ENCODE measurements at regions not wholly inside any gene's neighbourhood (a gene's known extent, or its start where the extent isn't known, plus 50 kb on each side); places are given as distances from the start of the nearest gene placed in this dataset.

GRCh38 chr7:130941322-130942210 lies 207.6 kb upstream of the KLF14 start:
- ChIA-PET CTCF (interaction anchor here (1.1 to 1.5 kb wide), 2 partner anchors 16 to 19 kb away, joined by 3 to 4 read pairs; no protein-coding TSS in a partner anchor), POLR2A (no interaction called here)
- peak overlapping the region; percentile 16; the same call in 1 of the 2 replicates for H3K4me3 ChIP-seq (ENCODE audit: low read depth, low read length)
- H3K36me3 ChIP-seq (ENCODE audit: control insufficient read depth, insufficient read depth, low read length), result 0 out of 2 replicates have a peak, but pooled peaks cover 2% of the 10 kb centered on the region
- DNase-seq (ENCODE audit: low read depth), result no peak
- TF ChIP-seq CTCF (IDR thresholded peaks at IDR 0.05; ENCODE audit: insufficient read depth, low read depth, low read length), result no peak
- H3K27me3 ChIP-seq (ENCODE audit: control insufficient read depth, insufficient read depth, low read length), result no peaks in the 10 kb centered on the region

- Histone ChIP-seq H3K36me3 (ENCODE audit: control insufficient read depth, insufficient read depth, low read length) (0 out of 2 replicates have a peak, but pooled peaks cover 2% of the 10 kb centered on the region), H3K27me3 (ENCODE audit: control insufficient read depth, insufficient read depth, low read length) (no peaks in the 10 kb centered on the region), H3K4me3 (ENCODE audit: low read depth, low read length) (no peak overlapping the region)
- POLR2A ChIA-PET, result no interaction called here
- no peak for DNase-seq (ENCODE audit: low read depth)
- no peak for TF ChIP-seq CTCF (IDR thresholded peaks at IDR 0.05; ENCODE audit: insufficient read depth, low read depth, low read length)
- CTCF ChIA-PET, result interaction anchor here (1.1 to 1.5 kb wide), 2 partner anchors 15 to 19 kb away, joined by 3 to 4 read pairs; no protein-coding TSS in a partner anchor
Observed at GRCh38 chr7:130942211-130942964, 208.4 kb upstream of the KLF14 start.

GRCh38 chr7:130943336-130943901 lies 209.4 kb upstream of the KLF14 start:
- Histone ChIP-seq H3K36me3 (ENCODE audit: control insufficient read depth, insufficient read depth, low read length) (0 out of 2 replicates have a peak, but pooled peaks cover 2% of the 10 kb centered on the region), H3K27me3 (ENCODE audit: control insufficient read depth, insufficient read depth, low read length) (no peaks in the 10 kb centered on the region), H3K4me3 (ENCODE audit: low read depth, low read length) (no peak overlapping the region)
- ChIA-PET POLR2A (no interaction called here), CTCF (interaction anchor here (1.2 kb wide), 1 partner anchor 19 kb away, joined by 3 read pairs; no protein-coding TSS in a partner anchor)
- no peak for DNase-seq (ENCODE audit: low read depth)
- TF ChIP-seq CTCF (IDR thresholded peaks at IDR 0.05; ENCODE audit: insufficient read depth, low read depth, low read length), result no peak

GRCh38 chr7:130943981-130944380 lies 210.0 kb upstream of the KLF14 start:
- no peaks in the 10 kb centered on the region for H3K27me3 ChIP-seq (ENCODE audit: control insufficient read depth, insufficient read depth, low read length)
- DNase-seq (ENCODE audit: low read depth), result no peak
- CTCF ChIA-PET, result interaction anchor here (0.6 to 1.2 kb wide), 3 partner anchors 16 to 112 kb away, joined by 3 read pairs; no protein-coding TSS in a partner anchor
- no peak for TF ChIP-seq CTCF (IDR thresholded peaks at IDR 0.05; ENCODE audit: insufficient read depth, low read depth, low read length)
- H3K36me3 ChIP-seq (ENCODE audit: control insufficient read depth, insufficient read depth, low read length), result 0 out of 2 replicates have a peak, but pooled peaks cover 2% of the 10 kb centered on the region
- H3K4me3 ChIP-seq (ENCODE audit: low read depth, low read length), result no peak overlapping the region
- POLR2A ChIA-PET, result no interaction called here

Data from BJ (cell line).